ENCODE measurements at regions not wholly inside any gene's neighbourhood (a gene's known extent, or its start where the extent isn't known, plus 50 kb on each side); places are given as distances from the start of the nearest gene placed in this dataset.
"Not testable (repeated sequence)": the region's sequence is repeated elsewhere in the genome, so short reads cannot be mapped to it uniquely, and the experiment has no call there.

DNA sequence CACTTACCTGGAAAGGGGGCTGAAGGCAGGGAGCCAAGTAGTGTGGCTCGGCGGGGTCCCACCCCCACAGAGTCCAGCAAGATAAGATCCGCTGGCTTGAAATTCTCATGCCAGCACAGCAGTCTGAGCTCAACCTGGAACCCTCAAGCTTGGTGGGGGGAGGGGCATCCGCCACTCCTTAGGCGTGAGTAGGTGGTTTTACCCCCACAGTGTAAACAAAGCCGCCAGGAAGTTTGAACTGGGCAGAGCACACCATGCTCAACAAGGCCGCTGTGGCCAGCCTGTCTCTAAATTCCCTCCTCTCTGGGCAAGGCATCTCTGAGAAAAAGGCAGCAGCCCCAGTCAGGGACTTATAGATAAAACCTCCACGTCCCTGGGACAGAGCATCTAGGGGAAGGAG, 156.3 kb downstream of the KBTBD8 start:
- DNase-seq (ENCODE audit: low read depth in 2 of 2): no peak

DNA sequence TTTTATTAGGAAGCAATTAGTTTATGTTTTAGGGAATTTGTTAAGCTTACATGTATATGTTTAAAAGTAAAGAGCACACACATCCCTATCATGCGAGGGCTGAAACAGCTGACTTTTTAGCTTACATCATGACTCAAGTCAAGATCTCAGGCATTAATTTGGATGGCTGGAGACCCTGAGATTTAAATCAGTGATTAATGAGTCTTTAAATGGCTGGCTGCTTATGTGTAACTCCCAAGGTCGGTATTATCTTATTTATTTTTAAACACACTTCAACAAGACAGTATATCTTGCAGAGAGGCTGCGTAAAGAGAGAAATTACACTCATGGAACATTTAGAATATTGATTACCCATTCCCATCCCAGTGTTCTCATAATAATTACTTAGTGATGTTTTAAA, 169.4 kb downstream of the KBTBD8 start:
- DNase-seq (ENCODE audit: low read depth in 2 of 2): no peak

DNA sequence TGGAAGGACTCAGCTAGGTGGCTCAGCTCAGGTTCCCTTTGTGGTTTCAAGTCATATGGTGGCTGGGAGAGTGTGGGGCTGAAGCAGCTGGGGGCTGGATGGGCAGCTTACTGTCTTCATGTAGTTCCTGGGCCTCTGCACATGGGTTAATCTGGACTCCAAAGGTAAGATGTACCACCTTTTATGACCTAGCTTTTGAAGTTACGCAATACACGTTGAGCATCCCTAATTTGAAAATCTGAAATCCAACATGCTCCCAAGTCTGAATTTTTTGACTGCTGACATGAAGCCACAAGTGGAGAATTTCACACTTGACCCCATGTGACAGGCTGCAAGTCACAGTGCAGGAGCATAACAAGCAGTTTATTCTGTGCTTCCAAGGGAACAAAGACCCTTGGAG, 173.7 kb downstream of the KBTBD8 start:
- DNase-seq (ENCODE audit: low read depth in 2 of 2): no peak

DNA sequence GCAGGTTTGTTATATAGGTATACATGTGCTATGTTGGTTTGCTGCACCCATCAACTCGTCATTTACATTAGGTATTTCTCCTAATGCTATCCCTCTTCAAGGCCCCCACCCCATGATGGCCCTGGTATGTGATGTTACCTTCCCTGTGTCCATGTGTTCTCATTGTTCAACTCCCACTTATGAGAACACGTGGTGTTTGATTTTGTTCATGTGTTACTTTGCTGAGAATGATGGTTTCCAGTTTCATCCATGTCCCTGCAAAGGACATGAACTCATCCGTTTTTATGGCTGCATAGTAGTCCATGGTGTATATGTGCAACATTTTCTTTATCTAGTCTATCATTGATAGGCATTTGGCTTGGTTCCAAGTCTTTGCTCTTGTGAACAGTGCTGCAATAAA, 175.0 kb downstream of the KBTBD8 start:
- DNase-seq (ENCODE audit: low read depth in 2 of 2): not testable (repeated sequence)

DNA sequence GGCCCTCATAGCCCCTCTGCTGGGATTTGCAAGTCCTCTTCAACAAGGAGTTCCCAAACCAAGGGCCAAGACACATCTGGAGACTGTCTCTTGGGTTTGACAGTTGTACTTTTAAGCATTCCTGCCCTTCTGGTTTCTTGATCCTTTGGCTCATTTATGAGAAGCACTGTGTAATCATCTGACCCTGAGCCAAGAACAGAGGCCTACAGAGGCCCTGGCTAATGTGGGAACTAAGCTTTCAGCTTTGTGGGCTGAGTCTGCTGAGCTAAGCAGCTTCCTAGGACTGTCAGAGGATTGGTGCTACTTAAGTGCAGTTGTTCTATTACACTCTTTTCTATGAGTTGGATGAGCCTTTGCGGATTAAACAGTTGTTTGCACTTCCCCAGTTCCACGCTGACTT, 178.3 kb downstream of the KBTBD8 start:
- no peak for DNase-seq (ENCODE audit: low read depth in 2 of 2)

GRCh38 chr3:67192466-67192865, 194.4 kb downstream of the KBTBD8 start:
- DNase-seq (ENCODE audit: low read depth in 2 of 2): no peak

- no peak for DNase-seq (ENCODE audit: low read depth in 2 of 2)
Measured at GRCh38 chr3:67196677-67197076, 198.6 kb downstream of the KBTBD8 start.

DNA sequence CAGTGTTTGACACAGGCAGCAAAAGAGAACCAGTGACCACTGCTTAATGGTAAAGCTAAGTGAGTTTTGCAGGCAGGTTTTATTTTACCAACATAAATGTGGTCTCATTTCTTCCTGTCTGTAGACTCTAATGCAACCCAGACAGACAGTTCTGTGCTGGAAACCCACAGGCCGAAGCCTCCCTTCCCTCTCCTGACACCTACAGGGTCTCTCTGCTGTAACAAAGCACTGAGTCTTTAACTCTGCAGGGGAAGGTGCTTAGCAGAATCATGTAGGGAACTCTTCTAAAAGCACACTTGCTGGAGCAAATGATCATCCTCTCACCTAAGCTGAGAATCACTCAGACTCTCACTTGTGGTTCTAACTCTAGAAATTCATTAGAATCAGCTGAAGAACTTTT, 200.3 kb downstream of the KBTBD8 start:
- no peak for DNase-seq (ENCODE audit: low read depth in 2 of 2)

GRCh38 chr3:67200618-67201017, 202.5 kb downstream of the KBTBD8 start:
- no peak for DNase-seq (ENCODE audit: low read depth in 2 of 2)

GRCh38 chr3:67201026-67201425, 202.9 kb downstream of the KBTBD8 start:
- DNase-seq (ENCODE audit: low read depth in 2 of 2): no peak

DNA sequence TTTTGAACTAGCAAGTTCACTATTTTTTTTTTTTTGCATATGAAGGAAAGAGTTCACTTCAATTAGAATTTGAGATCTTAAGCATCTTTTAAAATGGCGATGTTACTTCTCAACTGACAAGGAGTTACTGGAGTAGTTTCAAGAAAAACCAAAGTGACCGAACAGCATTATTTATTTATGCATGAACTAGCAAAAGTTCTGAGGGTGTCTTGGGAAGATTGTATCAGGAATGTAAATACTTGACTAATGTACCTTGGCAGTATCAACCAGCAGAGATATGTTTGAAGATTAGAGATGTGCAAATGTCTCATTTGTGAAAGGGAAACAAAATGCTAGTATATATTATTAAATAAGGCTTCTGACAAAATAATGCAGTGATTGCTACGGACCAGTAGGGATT, 203.9 kb downstream of the KBTBD8 start:
- DNase-seq (ENCODE audit: low read depth in 2 of 2): no peak

- DNase-seq (ENCODE audit: low read depth in 2 of 2): no peak
Measured at GRCh38 chr3:67204951-67205350, 206.8 kb downstream of the KBTBD8 start.

DNA sequence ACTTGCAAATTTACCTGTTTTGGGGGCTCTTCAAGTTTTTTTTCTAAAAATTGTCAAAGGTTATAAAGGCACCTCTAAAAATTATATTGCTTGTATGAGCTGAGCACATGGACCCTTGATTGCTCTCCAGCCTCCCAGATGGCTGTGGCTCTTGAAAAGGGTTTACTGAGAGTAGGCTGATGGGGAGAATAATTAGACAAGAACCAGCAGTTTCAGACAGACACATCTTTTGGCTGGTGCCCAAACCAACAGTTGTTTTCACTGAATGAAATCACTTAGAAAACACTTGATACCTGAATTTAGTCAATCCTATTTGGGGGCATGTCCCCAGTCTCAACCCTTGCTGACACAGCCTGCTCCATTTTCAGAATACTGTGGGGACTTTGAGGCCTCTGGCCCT, 217.6 kb downstream of the KBTBD8 start:
- no peak for DNase-seq (ENCODE audit: low read depth in 2 of 2)

GRCh38 chr3:67227030-67227429, 228.9 kb downstream of the KBTBD8 start:
- DNase-seq (ENCODE audit: low read depth in 2 of 2): no peak

- no peak for DNase-seq (ENCODE audit: low read depth in 2 of 2)
Measured at GRCh38 chr3:67228136-67228535, 230.0 kb downstream of the KBTBD8 start.

- DNase-seq (ENCODE audit: low read depth in 2 of 2): no peak
Measured at GRCh38 chr3:67232642-67233041, 234.5 kb downstream of the KBTBD8 start.

DNA sequence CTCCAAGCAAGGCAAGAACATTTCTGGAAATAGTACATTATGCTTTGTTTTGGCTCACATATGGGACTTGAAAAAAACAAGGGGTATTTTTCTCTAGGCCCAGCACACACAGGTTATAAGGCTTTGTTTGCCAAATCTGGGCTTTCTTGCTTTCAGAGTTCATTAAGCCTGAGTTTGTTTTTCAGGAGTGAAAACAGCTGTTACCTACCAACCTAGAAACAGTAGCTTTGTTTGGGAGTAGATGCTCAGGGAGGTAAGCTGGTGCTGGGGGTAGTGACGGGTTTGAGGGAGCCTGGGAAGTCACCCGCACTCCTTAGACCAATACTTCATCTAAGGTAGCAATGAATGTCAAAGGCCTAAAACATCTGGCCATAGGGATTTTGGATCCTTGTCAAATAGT, 241.2 kb downstream of the KBTBD8 start:
- no peak for DNase-seq (ENCODE audit: low read depth in 2 of 2)

GRCh38 chr3:67241084-67241483, 243.0 kb downstream of the KBTBD8 start:
- no peak for DNase-seq (ENCODE audit: low read depth in 2 of 2)

DNA sequence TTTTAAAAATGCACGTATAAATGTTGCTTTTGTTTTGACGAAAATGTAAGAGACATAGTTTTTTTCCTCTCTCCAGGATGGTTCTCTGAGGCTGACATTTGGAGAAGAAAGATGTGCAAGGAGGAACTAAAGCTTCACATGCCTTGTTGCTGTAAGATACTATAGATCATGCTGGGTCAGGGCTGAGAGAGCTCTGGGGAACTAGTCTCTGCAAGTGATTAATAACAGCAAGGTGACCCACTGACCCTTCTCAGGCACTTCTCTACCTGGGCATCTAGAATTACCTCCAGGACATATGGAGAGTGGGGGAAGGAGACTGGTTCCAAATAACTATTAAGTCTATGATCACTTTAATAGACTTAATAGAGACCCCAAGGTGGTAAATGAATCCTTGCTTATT, 246.0 kb downstream of the KBTBD8 start:
- no peak for DNase-seq (ENCODE audit: low read depth in 2 of 2)

DNA sequence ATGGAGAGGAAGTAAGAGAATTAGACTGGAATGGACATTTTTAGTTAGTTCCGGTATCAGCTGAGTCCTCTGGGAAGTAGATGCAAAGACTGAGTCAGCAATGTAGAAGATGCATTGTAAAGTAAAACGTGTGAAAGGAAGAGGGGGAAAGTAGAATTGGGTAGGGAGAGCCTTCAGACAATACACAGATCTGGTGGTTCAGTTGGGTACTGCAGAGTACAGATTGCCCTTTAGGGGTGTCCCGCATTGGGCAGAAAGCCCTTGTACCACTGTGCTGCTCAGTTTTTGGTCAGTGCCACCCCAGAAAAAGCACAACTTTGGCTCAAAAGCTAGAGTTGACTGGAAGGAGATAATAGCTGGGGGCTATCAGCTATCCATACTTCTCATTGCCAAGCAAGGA, 247.4 kb downstream of the KBTBD8 start:
- no peak for DNase-seq (ENCODE audit: low read depth in 2 of 2)

DNA sequence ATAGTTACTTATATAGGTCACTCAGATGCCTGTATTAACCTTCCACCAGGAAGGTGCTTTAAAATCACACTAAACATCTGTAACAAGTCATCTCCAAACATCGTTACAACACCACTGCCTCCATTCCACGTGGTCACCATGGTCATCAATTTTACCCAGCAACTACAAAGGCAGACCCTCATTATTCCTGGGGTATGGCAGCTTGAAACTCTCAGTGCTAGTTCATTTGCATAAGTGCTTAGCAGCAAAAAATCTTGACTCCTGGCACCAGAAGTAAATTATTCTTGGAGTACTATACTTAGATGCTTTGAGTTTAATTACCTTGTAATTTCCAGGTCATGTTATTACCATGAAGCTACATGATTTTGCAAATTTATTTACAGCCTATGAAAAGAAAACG, 250.6 kb downstream of the KBTBD8 start:
- DNase-seq (ENCODE audit: low read depth in 2 of 2): no peak

- not testable (repeated sequence) for DNase-seq (ENCODE audit: low read depth in 2 of 2)
Measured at GRCh38 chr3:67252906-67253305, 254.8 kb downstream of the KBTBD8 start.

- no peak for DNase-seq (ENCODE audit: low read depth in 2 of 2)
Measured at GRCh38 chr3:67278015-67278618, 280.0 kb downstream of the KBTBD8 start.

DNA sequence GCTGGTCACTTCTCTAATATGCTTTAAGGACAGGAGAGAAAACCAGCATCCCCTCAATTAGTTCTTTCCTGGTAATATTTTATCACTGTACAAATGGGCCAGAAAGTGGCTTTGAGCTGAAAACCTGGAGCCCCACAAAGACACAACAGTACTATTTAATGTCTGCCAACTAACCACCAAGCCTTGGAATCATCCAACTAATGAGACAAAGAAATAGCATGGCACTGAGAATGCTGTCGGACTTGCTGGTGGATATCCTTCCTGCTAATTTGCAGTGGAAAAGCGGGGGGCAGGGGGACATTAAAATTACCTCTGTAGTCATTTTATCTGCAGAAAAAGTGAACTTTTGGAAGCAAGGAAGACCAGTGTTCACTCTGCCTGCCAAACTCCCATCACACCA, 288.5 kb downstream of the KBTBD8 start:
- no peak for DNase-seq (ENCODE audit: low read depth in 2 of 2)
